ENCODE measurements at regions not wholly inside any gene's neighbourhood (a gene's known extent, or its start where the extent isn't known, plus 50 kb on each side); places are given as distances from the start of the nearest gene placed in this dataset.

DNA sequence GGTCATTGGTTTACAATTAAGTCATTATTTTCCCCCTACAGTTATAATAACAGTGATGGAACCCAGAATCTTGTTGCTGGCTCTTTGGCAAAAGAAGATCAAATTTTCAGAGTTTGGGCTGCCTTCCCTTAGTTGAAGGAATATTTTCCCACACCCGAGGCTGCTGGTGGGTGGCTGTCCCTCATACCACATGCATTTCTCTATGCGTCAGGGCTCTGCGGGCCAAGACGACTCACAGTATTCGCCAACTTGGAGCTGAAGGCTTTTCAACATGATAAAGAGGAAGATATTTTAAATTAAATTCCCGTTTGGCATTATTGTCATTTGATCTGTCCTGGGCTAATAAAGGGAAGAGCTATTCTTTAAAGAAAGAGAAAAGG is 102.2 kb upstream of the SASH1 start:
- Histone ChIP-seq H3K36me3 (ENCODE audit: control insufficient read depth in 2 of 3, insufficient read depth in 3 of 3, low read length in 3 of 3) (no peaks in the 10 kb centered on the region), H3K27ac (ENCODE audit: low read depth in 2 of 2, low read length in 2 of 2) (no peak overlapping the region), H3K4me3 (ENCODE audit: low read length in 3 of 3) (no peak overlapping the region), H3K9ac (ENCODE audit: low read length in 3 of 3) (no peak overlapping the region), H3K4me1 (ENCODE audit: control insufficient read depth in 2 of 3, insufficient read depth in 2 of 3, low read depth in 1 of 3, low read length in 3 of 3) (no peaks in the 10 kb centered on the region), H3K27me3 (ENCODE audit: control insufficient read depth, insufficient read depth, low read length) (no peaks in the 10 kb centered on the region), H3K9me3 (ENCODE audit: control insufficient read depth in 2 of 3, insufficient read depth in 1 of 3, low read length in 3 of 3) (no peaks in the 10 kb centered on the region)
- intact Hi-C loops (cut with DNase I) = no loop called here
- TF ChIP-seq, protein P1, sequence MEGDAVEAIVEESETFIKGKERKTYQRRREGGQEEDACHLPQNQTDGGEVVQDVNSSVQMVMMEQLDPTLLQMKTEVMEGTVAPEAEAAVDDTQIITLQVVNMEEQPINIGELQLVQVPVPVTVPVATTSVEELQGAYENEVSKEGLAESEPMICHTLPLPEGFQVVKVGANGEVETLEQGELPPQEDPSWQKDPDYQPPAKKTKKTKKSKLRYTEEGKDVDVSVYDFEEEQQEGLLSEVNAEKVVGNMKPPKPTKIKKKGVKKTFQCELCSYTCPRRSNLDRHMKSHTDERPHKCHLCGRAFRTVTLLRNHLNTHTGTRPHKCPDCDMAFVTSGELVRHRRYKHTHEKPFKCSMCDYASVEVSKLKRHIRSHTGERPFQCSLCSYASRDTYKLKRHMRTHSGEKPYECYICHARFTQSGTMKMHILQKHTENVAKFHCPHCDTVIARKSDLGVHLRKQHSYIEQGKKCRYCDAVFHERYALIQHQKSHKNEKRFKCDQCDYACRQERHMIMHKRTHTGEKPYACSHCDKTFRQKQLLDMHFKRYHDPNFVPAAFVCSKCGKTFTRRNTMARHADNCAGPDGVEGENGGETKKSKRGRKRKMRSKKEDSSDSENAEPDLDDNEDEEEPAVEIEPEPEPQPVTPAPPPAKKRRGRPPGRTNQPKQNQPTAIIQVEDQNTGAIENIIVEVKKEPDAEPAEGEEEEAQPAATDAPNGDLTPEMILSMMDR (IDR thresholded peaks at IDR 0.05; ENCODE audit: borderline replicate concordance, extremely low read depth, insufficient read depth) = no peak
- FAIRE-seq (no peak), DNase-seq (no peak)

DNA sequence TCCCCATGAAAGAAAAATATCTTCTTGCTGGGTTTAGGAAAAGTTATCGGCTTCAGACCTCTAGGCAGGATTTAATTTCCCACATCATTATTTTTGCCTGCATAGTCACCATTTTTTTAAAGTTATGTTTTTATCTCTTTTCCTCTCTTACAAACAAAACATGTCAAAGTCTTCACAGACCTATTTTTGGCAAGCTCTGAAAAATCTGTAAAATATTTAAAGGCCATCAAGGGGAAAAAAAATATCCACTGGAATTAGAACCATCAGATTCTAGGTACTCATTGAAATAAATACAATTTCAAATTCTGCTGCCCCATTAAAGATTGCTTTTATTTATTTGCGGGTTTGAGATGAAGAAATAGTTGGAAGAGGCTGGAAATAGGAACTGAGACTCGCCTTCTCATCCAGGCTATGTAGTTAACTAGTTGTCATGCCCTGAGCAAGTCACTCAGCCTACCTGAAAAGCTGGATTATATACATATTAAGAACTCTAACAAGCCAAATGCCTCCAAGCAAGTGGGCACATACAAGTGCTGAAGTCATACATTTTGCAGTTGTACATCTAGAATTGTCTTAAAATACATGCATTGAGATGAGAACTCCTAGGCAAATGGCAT is 101.7 kb upstream of the SASH1 start:
- Histone ChIP-seq H3K4me3 (ENCODE audit: low read length in 3 of 3) (no peak overlapping the region), H3K9me3 (ENCODE audit: control insufficient read depth in 2 of 3, insufficient read depth in 1 of 3, low read length in 3 of 3) (no peaks in the 10 kb centered on the region), H3K36me3 (ENCODE audit: control insufficient read depth in 2 of 3, insufficient read depth in 3 of 3, low read length in 3 of 3) (no peaks in the 10 kb centered on the region), H3K27me3 (ENCODE audit: control insufficient read depth, insufficient read depth, low read length) (no peaks in the 10 kb centered on the region), H3K4me1 (ENCODE audit: control insufficient read depth in 2 of 3, insufficient read depth in 2 of 3, low read depth in 1 of 3, low read length in 3 of 3) (no peaks in the 10 kb centered on the region), H3K9ac (ENCODE audit: low read length in 3 of 3) (no peak overlapping the region), H3K27ac (ENCODE audit: low read depth in 2 of 2, low read length in 2 of 2) (no peak overlapping the region)
- FAIRE-seq (no peak), DNase-seq (no peak)
- intact Hi-C loops (cut with DNase I) = no loop called here
- TF ChIP-seq, protein P1 (IDR thresholded peaks at IDR 0.05; ENCODE audit: borderline replicate concordance, extremely low read depth, insufficient read depth) = no peak

DNA sequence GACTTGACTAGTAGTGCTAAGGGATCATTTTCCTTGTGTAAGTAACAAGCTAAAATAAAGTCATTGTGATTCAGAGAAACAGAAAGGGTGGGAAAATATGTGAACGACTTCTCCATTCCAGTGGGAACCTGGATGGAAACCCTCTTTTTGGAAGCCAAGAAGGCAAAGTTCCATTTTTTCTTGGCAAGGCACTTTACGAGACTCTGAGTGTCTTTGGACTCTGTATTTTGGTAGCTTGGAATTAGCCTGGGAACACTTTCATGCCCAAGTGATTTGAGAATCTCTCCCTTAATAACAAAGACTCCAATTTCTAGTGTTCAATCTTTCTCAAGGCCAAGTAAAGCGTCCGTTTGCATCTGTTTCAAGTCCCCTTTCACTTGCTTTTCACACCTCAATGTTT is 100.5 kb upstream of the SASH1 start:
- peak overlapping the region in 1 of 3 donors; percentile 12 for H3K4me3 ChIP-seq (ENCODE audit: low read length in 3 of 3)
- no peak overlapping the region for H3K9ac ChIP-seq (ENCODE audit: low read length in 3 of 3)
- no peak for FAIRE-seq
- H3K4me1 ChIP-seq (ENCODE audit: control insufficient read depth in 2 of 3, insufficient read depth in 2 of 3, low read depth in 1 of 3, low read length in 3 of 3) = no peaks in the 10 kb centered on the region
- H3K27me3 ChIP-seq (ENCODE audit: control insufficient read depth, insufficient read depth, low read length) = no peaks in the 10 kb centered on the region
- DNase-seq = no peak
- intact Hi-C loops (cut with DNase I) = no loop called here
- TF ChIP-seq, protein P1 (IDR thresholded peaks at IDR 0.05; ENCODE audit: borderline replicate concordance, extremely low read depth, insufficient read depth) = no peak
- H3K9me3 ChIP-seq (ENCODE audit: control insufficient read depth in 2 of 3, insufficient read depth in 1 of 3, low read length in 3 of 3) = no peaks in the 10 kb centered on the region
- H3K27ac ChIP-seq (ENCODE audit: low read depth in 2 of 2, low read length in 2 of 2) = no peak overlapping the region
- H3K36me3 ChIP-seq (ENCODE audit: control insufficient read depth in 2 of 3, insufficient read depth in 3 of 3, low read length in 3 of 3) = no peaks in the 10 kb centered on the region

All from kidney (tissue), 13 donors.